Stimulated activated naive CD8-positive, alpha-beta T cell treated with anti-CD3 and anti-CD28 coated beads, Interleukin-15, Interleukin-2, amounts not matched to agents 100 U/mL and 50 U/mL, for 24 hours (primary cell): ENCODE measurements at regions not wholly inside any gene's neighbourhood (a gene's known extent, or its start where the extent isn't known, plus 50 kb on each side); places are given as distances from the start of the nearest gene placed in this dataset.
"Not testable (repeated sequence)": the region's sequence is repeated elsewhere in the genome, so short reads cannot be mapped to it uniquely, and the experiment has no call there.

Experiments used
- ATAC-seq: fragments of 150-1000 bp; cut with Tn5 transposase; one replicate; pipeline ENCODE4 v1.10.0; 2021
- DNase-seq: peaks from one replicate; pipeline ENCODE4 v3.0.0; 2021

GRCh38 chr3:171981271-171981605 is 58.1 kb upstream of the FNDC3B start:
- no peak for ATAC-seq

DNA sequence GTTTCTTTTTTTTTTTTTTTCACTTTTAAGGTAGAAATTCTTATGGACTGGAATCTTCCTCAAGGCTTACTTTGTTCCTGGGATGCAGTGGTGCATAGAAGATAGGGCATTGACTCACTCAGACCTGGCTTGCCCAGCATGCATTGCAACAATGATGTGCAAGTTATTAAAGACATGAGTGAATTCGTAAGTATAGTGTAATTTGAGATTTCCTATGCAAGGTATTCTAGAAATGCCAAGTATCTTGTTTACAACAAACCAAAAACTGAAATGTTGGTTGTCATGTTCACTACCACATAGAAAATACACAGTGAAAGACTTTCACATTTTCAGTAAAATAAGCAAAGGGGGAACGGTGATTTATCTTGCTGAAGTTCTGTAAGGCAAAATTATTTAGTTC is 56.5 kb upstream of the FNDC3B start:
- no peak for DNase-seq

More at GRCh38 chr3:171981271-171981605, 58.1 kb upstream of the FNDC3B start:
- DNase-seq, result no peak

DNA sequence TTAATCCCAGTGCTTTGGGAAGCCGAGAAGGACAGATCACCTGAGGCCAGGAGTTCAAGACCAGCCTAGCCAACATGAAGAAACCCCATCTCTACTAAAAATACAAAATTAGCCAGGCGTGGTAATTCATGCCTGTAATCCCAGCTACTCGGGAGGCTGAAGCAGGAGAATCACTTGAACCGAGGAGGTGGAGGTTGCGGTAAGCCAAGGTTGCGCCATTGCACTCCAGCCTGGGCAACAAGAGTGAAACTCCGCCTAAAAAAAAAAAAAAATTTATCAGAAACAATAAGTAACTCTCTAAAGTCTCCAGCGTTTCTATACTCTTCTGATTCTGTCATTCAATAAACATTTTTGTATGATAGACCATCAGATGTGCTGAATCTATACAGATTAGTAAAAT is 55.7 kb upstream of the FNDC3B start:
- not testable (repeated sequence) for DNase-seq, ATAC-seq

More for the DNA sequence above, 56.5 kb upstream of the FNDC3B start:
- no peak for ATAC-seq

DNA sequence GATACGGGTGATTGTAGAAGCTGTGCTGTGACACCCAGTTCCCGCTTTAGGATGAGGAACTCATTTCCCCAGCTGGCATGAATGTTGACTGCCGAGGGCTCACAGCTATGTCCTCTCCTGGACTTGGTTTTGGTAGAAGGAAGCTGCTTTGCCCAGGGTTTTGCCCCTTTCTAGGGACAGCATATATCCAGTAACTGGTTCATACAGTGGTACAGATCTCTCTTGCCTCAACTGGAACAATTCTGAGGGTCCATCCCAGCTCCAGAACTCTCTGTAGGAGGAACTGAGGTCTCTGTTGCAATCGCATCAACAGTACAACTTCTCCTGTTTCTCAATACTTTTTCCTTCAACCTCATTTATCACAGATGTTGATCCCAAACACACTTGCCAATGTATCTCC is 54.5 kb upstream of the FNDC3B start:
- no peak for DNase-seq
- ATAC-seq, result no peak

GRCh38 chr3:171986176-171986575 is 53.2 kb upstream of the FNDC3B start:
- ATAC-seq, result no peak
- DNase-seq, result no peak

DNA sequence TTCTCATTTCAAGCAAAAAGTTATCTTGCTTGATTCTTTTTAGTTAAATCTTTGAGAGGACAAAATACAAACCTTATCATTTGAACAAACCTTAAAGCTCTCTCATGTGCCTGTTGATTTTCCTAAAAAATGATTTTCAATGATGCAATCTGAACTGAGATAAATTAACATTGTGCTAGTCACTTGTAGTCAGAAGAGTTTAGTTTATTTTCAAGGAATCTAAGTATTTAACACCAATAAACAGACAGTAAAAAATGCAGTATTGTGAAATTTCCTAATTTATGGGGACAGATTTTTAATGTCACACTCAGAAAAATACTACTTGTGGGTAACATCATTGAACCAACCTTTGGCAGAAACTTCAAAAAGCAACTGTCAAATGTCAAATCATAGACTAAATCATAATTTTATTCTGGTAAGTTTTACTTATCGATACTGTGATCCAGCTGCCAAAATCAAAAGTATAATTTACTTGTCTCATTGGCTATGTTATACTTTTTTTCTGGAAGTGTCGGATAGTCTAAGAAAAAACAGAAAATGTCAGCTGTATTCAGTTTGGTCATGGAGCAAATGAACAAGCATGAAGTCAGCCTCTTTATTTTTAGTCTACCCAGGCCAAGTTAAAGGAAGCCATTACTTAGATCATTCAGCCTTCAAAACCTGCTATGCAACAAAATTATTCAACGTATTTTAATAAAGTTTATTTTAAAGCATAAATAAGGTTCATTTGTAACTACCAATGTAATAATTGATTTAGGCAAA is 52.4 kb upstream of the FNDC3B start:
- DNase-seq (no peak), ATAC-seq (no peak)
